NCI-H146 (cell line): ENCODE measurements at regions not wholly inside any gene's neighbourhood (a gene's known extent, or its start where the extent isn't known, plus 50 kb on each side); places are given as distances from the start of the nearest gene placed in this dataset.
"Not testable (repeated sequence)": the region's sequence is repeated elsewhere in the genome, so short reads cannot be mapped to it uniquely, and the experiment has no call there.

Experiments
- DNase-seq: peaks from one replicate; lab custom pipeline; 2025; lab: John Stamatoyannopoulos, UW

- peak; percentile 66 for DNase-seq
These were observed 100.0 kb upstream of the CITED2 start for GRCh38 chr6:139474145-139475108.

GRCh38 chr6:139473731-139474130, 99.3 kb upstream of the CITED2 start:
- no peak for DNase-seq

- no peak for DNase-seq
These were observed 98.8 kb upstream of the CITED2 start for GRCh38 chr6:139473231-139473701.

- no peak for DNase-seq
These were observed 98.0 kb upstream of the CITED2 start for GRCh38 chr6:139472351-139473015.

GRCh38 chr6:139470997-139471396, 96.5 kb upstream of the CITED2 start:
- DNase-seq, result no peak

GRCh38 chr6:139468178-139468819, 93.9 kb upstream of the CITED2 start:
- DNase-seq, result no peak

- DNase-seq, result no peak
These were observed 83.0 kb upstream of the CITED2 start for GRCh38 chr6:139457476-139457875.

GRCh38 chr6:139452148-139452876, 77.9 kb upstream of the CITED2 start:
- no peak for DNase-seq

- no peak for DNase-seq
These were observed 75.2 kb upstream of the CITED2 start for GRCh38 chr6:139449611-139450000.

- DNase-seq, result no peak
These were observed 74.7 kb upstream of the CITED2 start for GRCh38 chr6:139448998-139449610.

GRCh38 chr6:139448051-139448649, 73.7 kb upstream of the CITED2 start:
- DNase-seq, result no peak

- no peak for DNase-seq
These were observed 73.2 kb upstream of the CITED2 start for GRCh38 chr6:139447656-139447975.

- DNase-seq, result no peak
These were observed 72.6 kb upstream of the CITED2 start for GRCh38 chr6:139446768-139447655.

GRCh38 chr6:139446138-139446715, 71.8 kb upstream of the CITED2 start:
- no peak for DNase-seq

GRCh38 chr6:139444273-139444787, 69.9 kb upstream of the CITED2 start:
- not testable (repeated sequence) for DNase-seq

GRCh38 chr6:139443231-139444112, 69.0 kb upstream of the CITED2 start:
- DNase-seq, result no peak

- DNase-seq, result no peak
These were observed 67.8 kb upstream of the CITED2 start for GRCh38 chr6:139442188-139442671.

- DNase-seq, result no peak
These were observed 64.9 kb upstream of the CITED2 start for GRCh38 chr6:139439349-139439748.
